BJ (cell line): ENCODE measurements at regions not wholly inside any gene's neighbourhood (a gene's known extent, or its start where the extent isn't known, plus 50 kb on each side); places are given as distances from the start of the nearest gene placed in this dataset.
"Not testable (repeated sequence)": the region's sequence is repeated elsewhere in the genome, so short reads cannot be mapped to it uniquely, and the experiment has no call there.

Experiments
- CTCF ChIA-PET: fragments of 350-600 bp; formaldehyde crosslinking; extraction: SDS; loops from one replicate; lab custom pipeline; 2021; ENCODE audit warnings: antibody characterized with exemption, inconsistent platforms; lab: Yijun Ruan, JAX
- POLR2A ChIA-PET: fragments of 300-600 bp; sonication (Branson Sonifier 250); formaldehyde crosslinking; extraction: SDS; loops from one replicate; lab custom pipeline; 2021; ENCODE audit warnings: antibody characterized with exemption; lab: Charles Lee
- DNase-seq: peaks from one replicate; pipeline ENCODE4 v3.0.0-alpha.2; 2011; ENCODE audit warnings: low read depth
- H3K27me3 ChIP-seq: 2 replicates; pipeline ENCODE4 v1.6.0; 2011; ENCODE audit warnings: low read length; ENCODE audit not compliant: control insufficient read depth, insufficient read depth
- H3K36me3 ChIP-seq: 2 replicates; pipeline ENCODE4 v1.5.1; 2011; ENCODE audit warnings: low read length; ENCODE audit not compliant: control insufficient read depth, insufficient read depth
- H3K4me3 ChIP-seq: 2 replicates; pipeline ENCODE4 v1.5.1; 2011; ENCODE audit warnings: low read depth, mild to moderate bottlenecking, control low read depth, low read length
- CTCF ChIP-seq: IDR thresholded peaks from 2 replicates; pipeline ENCODE4 v1.5.1; 2011; ENCODE audit warnings: low read depth, mild to moderate bottlenecking, control low read depth, inconsistent platforms, low read length, moderate library complexity; ENCODE audit not compliant: insufficient read depth

- ChIA-PET CTCF (no interaction called here), POLR2A (no interaction called here)
- H3K4me3 ChIP-seq, result no peak overlapping the region
- H3K36me3 ChIP-seq, result no peaks in the 10 kb centered on the region
- H3K27me3 ChIP-seq, result no peaks in the 10 kb centered on the region
- no peak for DNase-seq
- no peak for TF ChIP-seq CTCF
Observed at GRCh38 chr2:89819809-89820208, 1128.3 kb downstream of the RPIA start.

- no peak for DNase-seq
- POLR2A ChIA-PET, result no interaction called here
Observed at GRCh38 chr2:89820248-89820647, 1128.8 kb downstream of the RPIA start.

GRCh38 chr2:89821455-89821945 lies 1130.0 kb downstream of the RPIA start:
- Histone ChIP-seq H3K36me3 (no peaks in the 10 kb centered on the region), H3K27me3 (no peaks in the 10 kb centered on the region), H3K4me3 (no peak overlapping the region)
- POLR2A ChIA-PET, result no interaction called here
- no peak for TF ChIP-seq CTCF
- CTCF ChIA-PET, result no interaction called here
- DNase-seq, result no peak

More at GRCh38 chr2:89820248-89820647, 1128.8 kb downstream of the RPIA start:
- CTCF ChIA-PET, result no interaction called here
- no peaks in the 10 kb centered on the region for H3K27me3 ChIP-seq
- no peak for TF ChIP-seq CTCF
- H3K4me3 ChIP-seq, result no peak overlapping the region
- H3K36me3 ChIP-seq, result no peaks in the 10 kb centered on the region

- DNase-seq, POLR2A ChIA-PET, H3K36me3 ChIP-seq, H3K4me3 ChIP-seq, CTCF ChIA-PET, H3K27me3 ChIP-seq: not testable (repeated sequence)
Observed at GRCh38 chr2:89822342-89822741, 1130.9 kb downstream of the RPIA start.

GRCh38 chr2:89823556-89823955 lies 1132.1 kb downstream of the RPIA start:
- no peak for DNase-seq

More at GRCh38 chr2:89823556-89823955, 1132.1 kb downstream of the RPIA start:
- Histone ChIP-seq H3K27me3 (no peaks in the 10 kb centered on the region), H3K4me3 (no peak overlapping the region), H3K36me3 (no peaks in the 10 kb centered on the region)
- ChIA-PET POLR2A (no interaction called here), CTCF (no interaction called here)
- TF ChIP-seq CTCF, result no peak
